ENCODE measurements at regions not wholly inside any gene's neighbourhood (a gene's known extent, or its start where the extent isn't known, plus 50 kb on each side); places are given as distances from the start of the nearest gene placed in this dataset.

GRCh38 chr5:126265917-126266316 is 157.3 kb upstream of the GRAMD2B start:
- no peak for DNase-seq
- H3K27me3 ChIP-seq (ENCODE audit: control insufficient read depth, insufficient read depth, low read length, poor library complexity, severe bottlenecking) = no peaks in the 10 kb centered on the region
- TF ChIP-seq CTCF (conservative IDR thresholded peaks at IDR 0.05) = no peak
- WGBS, 2 experiments (ENCODE audit: insufficient coverage in 1 of 2, insufficient read length in 1 of 2) = 68 to 71% methylated on average over 1 to 4 of the region's 4 CpGs
- Mint-ChIP-seq H3K27me3 (ENCODE audit: insufficient read depth) (no peaks in the 10 kb centered on the region), H3K27ac (no peak overlapping the region), H3K4me3 (no peak overlapping the region), H3K36me3 (ENCODE audit: low read depth) (no peaks in the 10 kb centered on the region), H3K9me3 (peaks cover 12% of the 10 kb centered on the region), H3K4me1 (peaks cover 8% of the 10 kb centered on the region)
- no peak overlapping the region for H3K27ac ChIP-seq (ENCODE audit: low read depth, low read length)
- H3K9me3 ChIP-seq (ENCODE audit: control insufficient read depth, low read length) = peaks cover 27% of the 10 kb centered on the region
- no peaks in the 10 kb centered on the region for H3K36me3 ChIP-seq (ENCODE audit: control insufficient read depth, insufficient read depth, low read length)
- no peaks in the 10 kb centered on the region for H3K4me1 ChIP-seq (ENCODE audit: control insufficient read depth, insufficient read depth, low read length)
- no peak overlapping the region for H3K9ac ChIP-seq (ENCODE audit: extremely low read depth, low read length, poor library complexity, severe bottlenecking)
- H3K4me3 ChIP-seq (ENCODE audit: low read length) = no peak overlapping the region

- peaks cover 8% of the 10 kb centered on the region for H3K4me1 Mint-ChIP-seq
- WGBS, 2 experiments (ENCODE audit: insufficient coverage in 1 of 2, insufficient read length in 1 of 2) = 93 to 100% methylated on average over 3 to 4 of the region's 4 CpGs
- H3K27ac Mint-ChIP-seq = no peak overlapping the region
- Histone ChIP-seq H3K4me3 (ENCODE audit: low read length) (no peak overlapping the region), H3K9ac (ENCODE audit: extremely low read depth, low read length, poor library complexity, severe bottlenecking) (no peak overlapping the region), H3K27me3 (ENCODE audit: control insufficient read depth, insufficient read depth, low read length, poor library complexity, severe bottlenecking) (no peaks in the 10 kb centered on the region), H3K36me3 (ENCODE audit: control insufficient read depth, insufficient read depth, low read length) (no peaks in the 10 kb centered on the region), H3K27ac (ENCODE audit: low read depth, low read length) (no peak overlapping the region), H3K9me3 (ENCODE audit: control insufficient read depth, low read length) (peaks cover 13% of the 10 kb centered on the region), H3K4me1 (ENCODE audit: control insufficient read depth, insufficient read depth, low read length) (no peaks in the 10 kb centered on the region)
- H3K4me3 Mint-ChIP-seq = no peak overlapping the region
- TF ChIP-seq CTCF (conservative IDR thresholded peaks at IDR 0.05) = no peak
- H3K9me3 Mint-ChIP-seq = no peaks in the 10 kb centered on the region
- H3K27me3 Mint-ChIP-seq (ENCODE audit: insufficient read depth) = peaks cover 2% of the 10 kb centered on the region
- DNase-seq = no peak
- H3K36me3 Mint-ChIP-seq (ENCODE audit: low read depth) = no peaks in the 10 kb centered on the region
Measured at GRCh38 chr5:126267438-126267837, 155.8 kb upstream of the GRAMD2B start.

- Mint-ChIP-seq H3K27ac (no peak overlapping the region), H3K4me3 (no peak overlapping the region)
Measured at GRCh38 chr5:126268697-126269315, 154.4 kb upstream of the GRAMD2B start.

More at GRCh38 chr5:126268697-126269315, 154.4 kb upstream of the GRAMD2B start:
- DNase-seq = no peak
- no peaks in the 10 kb centered on the region for H3K36me3 Mint-ChIP-seq (ENCODE audit: low read depth)
- no peak overlapping the region for H3K9ac ChIP-seq (ENCODE audit: extremely low read depth, low read length, poor library complexity, severe bottlenecking)
- H3K27me3 ChIP-seq (ENCODE audit: control insufficient read depth, insufficient read depth, low read length, poor library complexity, severe bottlenecking) = no peaks in the 10 kb centered on the region
- H3K9me3 ChIP-seq (ENCODE audit: control insufficient read depth, low read length) = peaks cover 10% of the 10 kb centered on the region
- WGBS, 2 experiments (ENCODE audit: insufficient coverage in 1 of 2, insufficient read length in 1 of 2) = 85 to 93% methylated on average over 2 to 3 of the region's 3 CpGs
- peaks cover 3% of the 10 kb centered on the region for H3K4me1 Mint-ChIP-seq
- no peaks in the 10 kb centered on the region for H3K4me1 ChIP-seq (ENCODE audit: control insufficient read depth, insufficient read depth, low read length)
- no peaks in the 10 kb centered on the region for H3K36me3 ChIP-seq (ENCODE audit: control insufficient read depth, insufficient read depth, low read length)
- H3K27me3 Mint-ChIP-seq (ENCODE audit: insufficient read depth) = peaks cover 2% of the 10 kb centered on the region
- H3K4me3 ChIP-seq (ENCODE audit: low read length) = no peak overlapping the region
- H3K9me3 Mint-ChIP-seq = no peaks in the 10 kb centered on the region
- no peak for TF ChIP-seq CTCF (conservative IDR thresholded peaks at IDR 0.05)
- H3K27ac ChIP-seq (ENCODE audit: low read depth, low read length) = no peak overlapping the region
